H9 (cell line): ENCODE measurements at regions not wholly inside any gene's neighbourhood (a gene's known extent, or its start where the extent isn't known, plus 50 kb on each side); places are given as distances from the start of the nearest gene placed in this dataset.

Experiments used
- DNase-seq: peaks from one replicate; pipeline ENCODE4 v3.0.0-alpha.2; 2017
- H2AFZ ChIP-seq: one replicate; pipeline ENCODE4 v1.6.1; 2013; ENCODE audit warnings: mild to moderate bottlenecking, low read length, control low read depth, moderate library complexity
- H2AK5ac ChIP-seq: 2 replicates; pipeline ENCODE4 v1.6.1; 2013; ENCODE audit warnings: low read length, control low read depth, mixed read lengths; ENCODE audit not compliant: insufficient read length
- H2BK120ac ChIP-seq: one replicate; pipeline ENCODE4 v1.6.1; 2013; ENCODE audit warnings: low read depth, mild to moderate bottlenecking, low read length, control low read depth, inconsistent platforms; ENCODE audit not compliant: poor library complexity, severe bottlenecking
- H2BK12ac ChIP-seq: 2 replicates; pipeline ENCODE4 v1.6.1; 2013; ENCODE audit warnings: low read length, control low read depth, mixed read lengths, low read depth; ENCODE audit not compliant: insufficient read length
- H2BK15ac ChIP-seq: 2 replicates; pipeline ENCODE4 v1.6.1; 2013; ENCODE audit warnings: low read depth, low read length, control low read depth
- H2BK20ac ChIP-seq: one replicate; pipeline ENCODE4 v1.6.1; 2013; ENCODE audit warnings: low read depth, mild to moderate bottlenecking, low read length, control low read depth, inconsistent platforms; ENCODE audit not compliant: poor library complexity, severe bottlenecking
- H2BK5ac ChIP-seq: 2 replicates; pipeline ENCODE4 v1.6.1; 2013; ENCODE audit warnings: low read length, control low read depth, mixed read lengths; ENCODE audit not compliant: insufficient read length
- H3K14ac ChIP-seq: 2 replicates; pipeline ENCODE4 v1.6.1; 2013; ENCODE audit warnings: low read length, control low read depth; ENCODE audit not compliant: insufficient read depth
- H3K18ac ChIP-seq: 2 replicates; pipeline ENCODE4 v1.6.1; 2013; ENCODE audit warnings: low read depth, mild to moderate bottlenecking, mixed read lengths, low read length, control low read depth; ENCODE audit not compliant: insufficient read length
- H3K23ac ChIP-seq: 2 replicates; pipeline ENCODE4 v1.6.1; 2013; ENCODE audit warnings: low read length, control low read depth, mixed read lengths, low read depth; ENCODE audit not compliant: insufficient read length
- H3K23me2 ChIP-seq: 2 replicates; pipeline ENCODE4 v1.6.1; 2013; ENCODE audit warnings: low read depth, mild to moderate bottlenecking, mixed read lengths, low read length, control low read depth; ENCODE audit not compliant: insufficient read length, poor library complexity, severe bottlenecking
- H3K27ac ChIP-seq: 2 replicates; pipeline ENCODE4 v1.5.1; 2013; ENCODE audit warnings: low read length, control low read depth, mixed read lengths, low read depth; ENCODE audit not compliant: insufficient read length
- H3K27me3 ChIP-seq: 2 replicates; pipeline ENCODE4 v1.6.1; 2013; ENCODE audit warnings: low read length, control low read depth, inconsistent platforms; ENCODE audit not compliant: insufficient read depth
- H3K4ac ChIP-seq: 2 replicates; pipeline ENCODE4 v1.6.1; 2013; ENCODE audit warnings: low read depth, mild to moderate bottlenecking, control low read depth, inconsistent platforms, low read length, moderate library complexity
- H3K4me1 ChIP-seq: 2 replicates; pipeline ENCODE4 v1.6.1; 2013; ENCODE audit warnings: low read length, control low read depth, inconsistent platforms; ENCODE audit not compliant: insufficient read depth
- H3K4me2 ChIP-seq: 2 replicates; pipeline ENCODE4 v1.6.1; 2013; ENCODE audit warnings: low read length, control low read depth, mixed read lengths; ENCODE audit not compliant: insufficient read length, insufficient read depth
- H3K56ac ChIP-seq: 2 replicates; pipeline ENCODE4 v1.6.1; 2013; ENCODE audit warnings: low read depth, mild to moderate bottlenecking, mixed read lengths, low read length, control low read depth; ENCODE audit not compliant: insufficient read length
- H3K79me1 ChIP-seq: 2 replicates; pipeline ENCODE4 v1.6.1; 2013; ENCODE audit warnings: low read depth, mild to moderate bottlenecking, moderate library complexity, low read length, control low read depth, inconsistent platforms; ENCODE audit not compliant: insufficient read depth, poor library complexity, severe bottlenecking
- H3K79me2 ChIP-seq: 2 replicates; pipeline ENCODE4 v1.6.1; 2013; ENCODE audit warnings: low read length, control low read depth, inconsistent platforms; ENCODE audit not compliant: insufficient read depth
- H3K9ac ChIP-seq: 2 replicates; pipeline ENCODE4 v1.6.1; 2013; ENCODE audit warnings: low read length, control low read depth, mixed read lengths; ENCODE audit not compliant: insufficient read length; ENCODE audit errors: extremely low read depth
- H3K9me3 ChIP-seq: one replicate; pipeline ENCODE4 v1.6.1; 2013; ENCODE audit warnings: low read depth, low read length, inconsistent platforms; ENCODE audit not compliant: control insufficient read depth
- H3T11ph ChIP-seq: one replicate; pipeline ENCODE4 v1.6.1; 2013; ENCODE audit warnings: mild to moderate bottlenecking, low read length, control low read depth, inconsistent platforms
- H4K20me1 ChIP-seq: one replicate; pipeline ENCODE4 v1.6.1; 2013; ENCODE audit not compliant: control insufficient read depth, insufficient read length, insufficient read depth
- H4K5ac ChIP-seq: 2 replicates; pipeline ENCODE4 v1.6.1; 2013; ENCODE audit warnings: low read depth, mild to moderate bottlenecking, mixed read lengths, low read length, control low read depth; ENCODE audit not compliant: insufficient read length
- H4K8ac ChIP-seq: replicated peaks from 2 replicates; pipeline ENCODE4 v1.6.1; 2013; ENCODE audit warnings: low read length, control low read depth, mixed read lengths, low read depth; ENCODE audit not compliant: insufficient read length
- H4K91ac ChIP-seq: 2 replicates; pipeline ENCODE4 v1.6.1; 2013; ENCODE audit warnings: low read depth, mild to moderate bottlenecking, moderate library complexity, mixed read lengths, low read length, control low read depth; ENCODE audit not compliant: insufficient read length
- H3K27ac Mint-ChIP-seq, 3 experiments: 2 replicates in 2 of 3; 3 replicates in 1 of 3; pipeline ENCODE4 v1.8.0; 2020 to 2021; ENCODE audit warnings: mixed read lengths in 3 of 3, mild to moderate bottlenecking in 1 of 3, moderate library complexity in 1 of 3
- H3K27me3 Mint-ChIP-seq: 2 replicates; pipeline ENCODE4 v1.8.0; 2021; ENCODE audit warnings: low read depth, mild to moderate bottlenecking, moderate library complexity, mixed read lengths
- H3K36me3 Mint-ChIP-seq, 3 experiments: 2 replicates in 2 of 3; 3 replicates in 1 of 3; pipeline ENCODE4 v1.8.0; 2020 to 2021; ENCODE audit warnings: low read depth in 3 of 3, mixed read lengths in 3 of 3; ENCODE audit not compliant: insufficient read depth in 1 of 3
- H3K4me1 Mint-ChIP-seq, 2 experiments: 2 replicates each; pipeline ENCODE4 v1.8.0; 2020; ENCODE audit warnings: mixed read lengths in 2 of 2
- H3K4me3 Mint-ChIP-seq, 2 experiments: 2 replicates in 1 of 2; 3 replicates in 1 of 2; pipeline ENCODE4 v1.8.0; 2020 to 2021; ENCODE audit warnings: mild to moderate bottlenecking in 2 of 2, mixed read lengths in 2 of 2, moderate library complexity in 1 of 2
- H3K9me3 Mint-ChIP-seq, 2 experiments: 2 replicates in 1 of 2; 3 replicates in 1 of 2; pipeline ENCODE4 v1.8.0; 2020; ENCODE audit warnings: mild to moderate bottlenecking in 2 of 2, mixed read lengths in 2 of 2, moderate library complexity in 1 of 2
- CTCF ChIP-seq: fragments of 200-600 bp; sonication (generic); conservative IDR thresholded peaks from 3 replicates; pipeline ENCODE4 v1.8.0; 2021; ENCODE audit warnings: antibody characterized with exemption, mild to moderate bottlenecking
- WGBS: extraction: QIAGEN DNeasy Blood & Tissue Kit; methylation state at CpG from one replicate; pipeline ENCODE4 v1.1.7; 2013; ENCODE audit warnings: missing lambda C conversion rate, low lambda C conversion rate, mixed read lengths; ENCODE audit not compliant: insufficient read length; ENCODE audit errors: extremely low coverage; 5-methylcytosine and 5-hydroxymethylcytosine counted together

GRCh38 chr20:40915756-40916155 is 112.9 kb upstream of the TOP1 start:
- WGBS = no CpG with 5 or more reads among the region's 3 CpGs
- Histone ChIP-seq H3K4me2 (no peak overlapping the region), H4K20me1 (peaks cover 3% of the 10 kb centered on the region), H3K9me3 (no peaks in the 10 kb centered on the region), H3K23me2 (no peaks in the 10 kb centered on the region), H2BK12ac (no peak overlapping the region), H2BK15ac (no peak overlapping the region), H3K27me3 (no peaks in the 10 kb centered on the region), H3K4ac (no peak overlapping the region), H3K18ac (no peak overlapping the region), H4K91ac (no peak overlapping the region), H4K8ac (no peak overlapping the region), H4K5ac (no peak overlapping the region), H2AK5ac (no peak overlapping the region), H2BK20ac (no peak overlapping the region), H3K27ac (no peak overlapping the region), H3K56ac (no peak overlapping the region), H3K14ac (no peak overlapping the region), H3K79me1 (no peaks in the 10 kb centered on the region), H3K79me2 (no peaks in the 10 kb centered on the region), H3T11ph (no peak overlapping the region), H3K23ac (no peak overlapping the region), H3K9ac (no peak overlapping the region), H2BK5ac (no peak overlapping the region), H3K4me1 (no peaks in the 10 kb centered on the region), H2AFZ (no peak overlapping the region), H2BK120ac (no peak overlapping the region)
- TF ChIP-seq CTCF = no peak
- H3K9me3 Mint-ChIP-seq = peaks cover 10 to 13% of the 10 kb centered on the region in 2 experiments; a peak in 4 of 5 replicates
- no peak overlapping the region for H3K27ac Mint-ChIP-seq
- no peak overlapping the region for H3K4me3 Mint-ChIP-seq
- H3K4me1 Mint-ChIP-seq = no peaks in the 10 kb centered on the region
- H3K27me3 Mint-ChIP-seq = no peaks in the 10 kb centered on the region; the same call in 1 of the 2 replicates
- H3K36me3 Mint-ChIP-seq = peaks cover 0 to 9% (median 4%) of the 10 kb centered on the region in 3 experiments; a peak in 2 of 7 replicates
- DNase-seq = no peak
